Bronchial epithelial cell (primary cell): ENCODE measurements at regions not wholly inside any gene's neighbourhood (a gene's known extent, or its start where the extent isn't known, plus 50 kb on each side); places are given as distances from the start of the nearest gene placed in this dataset.

Experiments
- DNase-seq: peaks from one replicate; pipeline ENCODE4 v3.0.0-alpha.2; 2010; ENCODE audit warnings: low read depth
- FAIRE-seq: peaks from 2 replicates; lab custom pipeline; 2011; peaks lifted over from hg19 to GRCh38; lab: Jason Lieb, UNC
- H3K27me3 ChIP-seq: 2 replicates; pipeline ENCODE4 v1.5.1; 2011; ENCODE audit warnings: low read length; ENCODE audit not compliant: control insufficient read depth, insufficient read depth
- H3K36me3 ChIP-seq: 2 replicates; pipeline ENCODE4 v1.5.1; 2011; ENCODE audit warnings: low read length; ENCODE audit not compliant: control insufficient read depth, insufficient read depth
- H3K4me3 ChIP-seq: 2 replicates; pipeline ENCODE4 v1.5.1; 2011; ENCODE audit warnings: mild to moderate bottlenecking, low read depth, low read length, control low read depth
- CTCF ChIP-seq: IDR thresholded peaks from 2 replicates; pipeline ENCODE4 v1.5.1; 2011; ENCODE audit warnings: mild to moderate bottlenecking, moderate library complexity, low read length, control low read depth, inconsistent platforms; ENCODE audit not compliant: insufficient read depth, severe bottlenecking

GRCh38 chr2:81234711-81235110 is 930.2 kb upstream of the LRRTM1 start:
- no peak overlapping the region for H3K4me3 ChIP-seq
- TF ChIP-seq CTCF, result no peak
- H3K36me3 ChIP-seq, result no peaks in the 10 kb centered on the region
- H3K27me3 ChIP-seq, result no peaks in the 10 kb centered on the region
- FAIRE-seq, result no peak
- DNase-seq, result peak; percentile 20

- FAIRE-seq, result no peak
- H3K4me3 ChIP-seq, result no peak overlapping the region
- no peaks in the 10 kb centered on the region for H3K36me3 ChIP-seq
- H3K27me3 ChIP-seq, result no peaks in the 10 kb centered on the region
- TF ChIP-seq CTCF, result no peak
- no peak for DNase-seq
Observed at GRCh38 chr2:81225756-81226155, 921.2 kb upstream of the LRRTM1 start.

- Histone ChIP-seq H3K27me3 (no peaks in the 10 kb centered on the region), H3K36me3 (no peaks in the 10 kb centered on the region), H3K4me3 (no peak overlapping the region)
- no peak for FAIRE-seq
- no peak for DNase-seq
- no peak for TF ChIP-seq CTCF
Observed at GRCh38 chr2:81213598-81213997, 909.0 kb upstream of the LRRTM1 start.

GRCh38 chr2:81206216-81206615 is 901.7 kb upstream of the LRRTM1 start:
- Histone ChIP-seq H3K36me3 (no peaks in the 10 kb centered on the region), H3K4me3 (no peak overlapping the region), H3K27me3 (no peaks in the 10 kb centered on the region)
- TF ChIP-seq CTCF, result no peak
- no peak for DNase-seq
- no peak for FAIRE-seq

- no peaks in the 10 kb centered on the region for H3K27me3 ChIP-seq
- DNase-seq (no peak), FAIRE-seq (no peak)
- TF ChIP-seq CTCF, result no peak
- H3K36me3 ChIP-seq, result no peaks in the 10 kb centered on the region
- no peak overlapping the region for H3K4me3 ChIP-seq
Observed at GRCh38 chr2:81196933-81197628, 892.5 kb upstream of the LRRTM1 start.

- TF ChIP-seq CTCF, result no peak
- FAIRE-seq, result no peak
- H3K36me3 ChIP-seq, result no peaks in the 10 kb centered on the region
Observed at GRCh38 chr2:81196383-81196851, 891.9 kb upstream of the LRRTM1 start.

More at GRCh38 chr2:81196383-81196851, 891.9 kb upstream of the LRRTM1 start:
- H3K4me3 ChIP-seq, result no peak overlapping the region
- no peaks in the 10 kb centered on the region for H3K27me3 ChIP-seq
- DNase-seq, result no peak
